ENCODE measurements at regions not wholly inside any gene's neighbourhood (a gene's known extent, or its start where the extent isn't known, plus 50 kb on each side); places are given as distances from the start of the nearest gene placed in this dataset.
"Not testable (repeated sequence)": the region's sequence is repeated elsewhere in the genome, so short reads cannot be mapped to it uniquely, and the experiment has no call there.

- TF ChIP-seq CTCF (IDR thresholded peaks at IDR 0.05; ENCODE audit: borderline replicate concordance) = no peak
- Histone ChIP-seq H3K36me3 (no peaks in the 10 kb centered on the region), H3K9me3 (replicated peaks) (no peaks in the 10 kb centered on the region), H3K4me1 (peaks cover 13% of the 10 kb centered on the region), H3K4me3 (no peak overlapping the region), H3K27ac (replicated peaks) (no peak overlapping the region), H3K27me3 (ENCODE audit: low read depth) (no peaks in the 10 kb centered on the region)
- no peak for DNase-seq
- intact Hi-C loops (cut with micrococcal nuclease) = no loop called here
Observed at GRCh38 chr17:77803726-77804125, 154.8 kb upstream of the TNRC6C start.

- intact Hi-C loops (cut with micrococcal nuclease) = no loop called here
- H3K27ac ChIP-seq (replicated peaks) = no peak overlapping the region
Observed at GRCh38 chr17:77804796-77805426, 153.6 kb upstream of the TNRC6C start.

GRCh38 chr17:77805970-77806369 is 152.5 kb upstream of the TNRC6C start:
- intact Hi-C loops (cut with micrococcal nuclease); H3K9me3 ChIP-seq (replicated peaks); H3K27ac ChIP-seq (replicated peaks); H3K27me3 ChIP-seq (ENCODE audit: low read depth); DNase-seq; H3K4me3 ChIP-seq; H3K36me3 ChIP-seq: not testable (repeated sequence)
- peaks cover 22% of the 10 kb centered on the region for H3K4me1 ChIP-seq

More at GRCh38 chr17:77804796-77805426, 153.6 kb upstream of the TNRC6C start:
- no peak for TF ChIP-seq CTCF (IDR thresholded peaks at IDR 0.05; ENCODE audit: borderline replicate concordance)
- Histone ChIP-seq H3K9me3 (replicated peaks) (no peaks in the 10 kb centered on the region), H3K36me3 (no peaks in the 10 kb centered on the region), H3K27me3 (ENCODE audit: low read depth) (no peaks in the 10 kb centered on the region), H3K4me3 (no peak overlapping the region), H3K4me1 (peaks cover 13% of the 10 kb centered on the region)
- no peak for DNase-seq

GRCh38 chr17:77807051-77807745 is 151.3 kb upstream of the TNRC6C start:
- no peaks in the 10 kb centered on the region for H3K9me3 ChIP-seq (replicated peaks)
- H3K27ac ChIP-seq (replicated peaks) = no peak overlapping the region
- H3K4me3 ChIP-seq = no peak overlapping the region
- intact Hi-C loops (cut with micrococcal nuclease) = no loop called here
- no peaks in the 10 kb centered on the region for H3K27me3 ChIP-seq (ENCODE audit: low read depth)
- TF ChIP-seq CTCF (IDR thresholded peaks at IDR 0.05; ENCODE audit: borderline replicate concordance) = no peak
- H3K4me1 ChIP-seq = peaks cover 34% of the 10 kb centered on the region
- H3K36me3 ChIP-seq = no peaks in the 10 kb centered on the region
- no peak for DNase-seq

- intact Hi-C loops (cut with micrococcal nuclease) = no loop called here
- no peak overlapping the region for H3K27ac ChIP-seq (replicated peaks)
- DNase-seq = no peak
Observed at GRCh38 chr17:77807746-77808441, 150.6 kb upstream of the TNRC6C start.

More at GRCh38 chr17:77807746-77808441, 150.6 kb upstream of the TNRC6C start:
- Histone ChIP-seq H3K36me3 (no peaks in the 10 kb centered on the region), H3K4me3 (no peak overlapping the region), H3K9me3 (replicated peaks) (no peaks in the 10 kb centered on the region), H3K27me3 (ENCODE audit: low read depth) (no peaks in the 10 kb centered on the region), H3K4me1 (peaks cover 30% of the 10 kb centered on the region)
- TF ChIP-seq CTCF (IDR thresholded peaks at IDR 0.05; ENCODE audit: borderline replicate concordance) = no peak

All from left ventricle myocardium inferior (tissue), 1 donor.